Peyer's patch (tissue), 4 donors: ENCODE measurements at regions not wholly inside any gene's neighbourhood (a gene's known extent, or its start where the extent isn't known, plus 50 kb on each side); places are given as distances from the start of the nearest gene placed in this dataset.

Experiments
- CTCF ChIP-seq, 6 experiments: fragments of 450-650 bp in 4 of 6; fragments of 200-600 bp in 2 of 6; sonication (generic) in 1 of 6; IDR thresholded peaks; one replicate each; pipeline ENCODE4 v1.5.1; 2017 to 2019; ENCODE audit warnings: antibody characterized with exemption in 6 of 6, mild to moderate bottlenecking in 3 of 6, moderate library complexity in 1 of 6
- POLR2A ChIP-seq, 2 donors: fragments of 450-650 bp; IDR thresholded peaks; one replicate each; pipeline ENCODE4 v1.5.1; 2017; ENCODE audit warnings: antibody characterized with exemption in 2 of 2, mild to moderate bottlenecking in 2 of 2, moderate library complexity in 2 of 2

DNA sequence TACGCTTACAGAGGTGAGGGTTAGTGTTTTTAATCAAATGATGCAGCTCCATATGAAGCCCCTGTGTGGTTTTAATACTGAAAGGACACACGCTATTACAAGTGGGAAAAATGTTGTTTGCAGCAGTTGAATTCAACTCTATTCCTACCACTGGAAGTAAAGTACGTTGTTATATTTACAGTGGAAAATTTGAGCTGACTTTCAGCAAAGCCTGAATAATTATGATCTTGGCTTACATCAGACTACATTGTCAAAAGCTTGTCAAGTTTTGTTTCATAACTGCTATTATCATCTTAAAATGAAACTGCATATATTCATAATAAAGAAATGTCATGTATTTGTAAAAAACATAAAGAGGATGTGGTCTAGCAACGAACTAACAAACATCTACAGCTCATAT lies 818.5 kb downstream of the SEMA5A start:
- TF ChIP-seq CTCF (IDR thresholded peaks at IDR 0.05) (no peak), POLR2A (IDR thresholded peaks at IDR 0.05) (no peak)
